Medulla oblongata (tissue), 1 donor: ENCODE measurements at regions not wholly inside any gene's neighbourhood (a gene's known extent, or its start where the extent isn't known, plus 50 kb on each side); places are given as distances from the start of the nearest gene placed in this dataset.

Source experiments
- DNase-seq: peaks from one replicate; pipeline ENCODE4 v3.0.0-alpha.2; 2015; ENCODE audit errors: extremely low spot score

DNA sequence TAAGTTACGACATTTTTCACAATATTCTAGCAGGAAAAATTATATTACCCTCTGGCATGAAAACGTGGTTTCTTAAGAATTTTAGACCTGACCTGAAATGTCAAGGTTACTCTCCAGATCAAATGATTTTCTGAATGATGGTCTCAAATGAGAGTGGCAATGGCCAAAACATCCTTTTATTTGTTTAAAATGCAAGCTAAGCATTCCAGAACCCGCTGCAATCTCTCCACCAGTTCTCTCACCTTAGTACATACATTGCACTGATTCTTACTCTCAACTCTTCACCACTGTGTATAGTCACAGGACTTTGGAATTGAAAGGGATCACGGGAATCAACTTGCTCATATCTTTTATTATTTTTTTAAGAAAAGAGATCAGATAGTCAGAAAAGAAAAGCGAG lies 391.6 kb upstream of the LRATD1 start:
- DNase-seq: no peak

DNA sequence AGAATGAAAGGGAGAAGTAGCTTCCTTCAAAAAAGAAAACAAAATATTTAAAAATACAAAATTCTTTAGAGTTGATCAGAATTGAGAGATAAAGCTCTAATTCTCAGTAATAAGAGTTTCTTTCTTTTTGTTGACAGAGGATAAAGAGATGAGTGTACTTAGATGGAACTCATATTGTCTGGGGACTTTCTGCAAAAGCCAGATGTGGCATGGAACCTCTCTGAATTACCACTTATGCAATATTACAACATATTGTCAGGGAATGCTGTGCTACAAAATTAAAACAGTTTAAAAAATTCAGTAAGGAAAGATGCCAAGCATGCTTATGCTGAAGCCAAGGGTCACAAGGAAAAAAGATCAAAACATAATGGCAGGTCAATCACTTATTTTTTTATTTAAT lies 386.6 kb upstream of the LRATD1 start:
- DNase-seq: no peak

- no peak for DNase-seq
Observed at GRCh38 chr2:14255135-14255820, 377.2 kb upstream of the LRATD1 start.

DNA sequence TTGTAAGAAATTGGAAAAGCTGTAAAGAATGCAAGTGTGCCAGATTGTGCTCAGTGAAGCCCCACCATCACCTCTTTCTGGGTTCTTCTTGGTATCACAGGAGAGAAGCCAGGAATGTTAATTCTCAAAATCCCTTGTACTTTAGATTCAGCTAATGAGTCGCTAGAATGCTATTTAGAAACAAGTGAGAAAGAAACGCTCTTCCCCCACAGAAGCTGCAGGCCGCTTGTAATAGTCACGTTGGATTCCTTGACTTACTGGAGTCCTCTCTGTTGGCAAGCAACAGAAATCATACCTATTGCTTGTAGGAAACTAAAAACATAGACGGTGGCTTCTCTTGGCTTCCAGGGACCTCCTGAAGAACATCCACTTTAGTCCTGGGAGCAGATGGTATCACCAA lies 375.6 kb upstream of the LRATD1 start:
- DNase-seq: no peak

DNA sequence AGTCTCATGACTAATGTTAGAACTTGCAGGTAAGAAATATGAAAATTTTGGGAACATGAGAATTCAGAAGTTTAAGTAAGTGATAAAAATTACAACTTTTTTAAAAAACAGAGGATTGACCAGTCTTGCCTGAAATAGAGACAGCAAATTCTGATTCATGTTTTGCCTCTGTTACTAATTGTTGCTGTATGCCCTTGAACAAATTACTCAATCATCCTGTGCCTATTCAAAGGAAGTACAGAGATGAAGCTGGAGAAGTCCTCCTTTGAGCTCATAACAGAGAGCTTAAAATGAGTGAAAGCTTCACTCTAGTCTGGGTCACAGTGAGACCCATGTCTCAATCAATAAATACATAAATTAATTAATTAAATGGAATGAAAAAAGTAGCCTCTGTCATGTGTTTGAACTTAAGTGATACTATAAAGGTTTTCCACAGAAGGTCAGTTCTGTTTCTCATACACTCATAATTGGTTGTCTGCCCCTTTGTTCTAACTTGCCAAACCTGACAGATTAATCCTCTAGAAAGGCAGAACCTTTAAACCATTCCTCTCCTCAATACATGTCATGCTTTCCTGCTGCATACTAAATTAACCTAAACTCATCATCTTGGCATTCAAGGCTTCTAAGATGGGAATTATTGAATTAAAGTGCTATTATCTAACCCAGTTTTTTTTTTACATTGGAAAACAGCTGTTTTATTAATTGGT lies 374.6 kb upstream of the LRATD1 start:
- DNase-seq: no peak

GRCh38 chr2:14261771-14262170 lies 370.7 kb upstream of the LRATD1 start:
- DNase-seq: no peak

DNA sequence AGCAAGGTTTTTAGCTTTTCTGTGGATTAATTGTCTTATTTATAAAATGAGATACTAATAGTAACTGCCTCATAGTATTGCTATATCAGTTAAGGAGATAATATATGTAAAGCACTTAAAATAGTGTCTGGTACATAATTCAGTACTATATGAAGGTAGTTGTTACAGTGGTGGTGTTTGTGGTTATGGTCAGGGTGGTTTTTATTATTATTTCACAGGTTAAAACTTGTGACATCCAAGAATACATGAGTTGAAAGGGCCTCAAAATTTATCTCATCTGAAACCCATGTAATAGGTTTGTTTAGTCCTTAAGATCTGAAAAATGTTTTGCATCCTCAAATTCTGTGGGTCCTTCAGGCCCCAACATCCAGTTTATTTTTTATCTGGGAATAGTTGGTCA lies 369.5 kb upstream of the LRATD1 start:
- DNase-seq: no peak

DNA sequence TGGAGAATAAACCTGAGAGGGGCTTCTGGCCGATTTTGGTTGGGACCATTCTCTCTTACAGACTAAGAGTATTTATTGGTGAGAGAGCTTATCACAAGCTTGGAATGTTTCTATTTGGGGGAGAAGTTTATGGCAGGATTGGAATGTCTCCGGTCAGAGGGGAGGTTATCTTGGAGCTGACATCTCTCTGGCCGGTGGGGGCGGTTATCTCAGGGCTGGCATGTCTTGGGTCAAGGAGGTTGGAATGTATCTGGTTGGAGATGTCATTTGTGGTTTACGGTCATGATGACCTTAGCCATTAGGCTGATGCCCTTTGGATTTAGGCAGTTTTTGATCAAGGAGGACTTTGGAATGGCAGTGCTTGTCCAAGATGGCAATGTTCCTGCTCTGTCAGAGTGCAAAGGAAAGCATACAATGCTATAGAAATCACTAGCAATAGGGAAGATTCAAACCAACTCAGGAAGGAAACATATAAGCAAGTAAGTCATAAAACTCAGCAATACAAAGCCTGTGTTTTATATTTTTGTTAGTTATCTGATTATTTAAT lies 362.4 kb upstream of the LRATD1 start:
- no peak for DNase-seq

DNA sequence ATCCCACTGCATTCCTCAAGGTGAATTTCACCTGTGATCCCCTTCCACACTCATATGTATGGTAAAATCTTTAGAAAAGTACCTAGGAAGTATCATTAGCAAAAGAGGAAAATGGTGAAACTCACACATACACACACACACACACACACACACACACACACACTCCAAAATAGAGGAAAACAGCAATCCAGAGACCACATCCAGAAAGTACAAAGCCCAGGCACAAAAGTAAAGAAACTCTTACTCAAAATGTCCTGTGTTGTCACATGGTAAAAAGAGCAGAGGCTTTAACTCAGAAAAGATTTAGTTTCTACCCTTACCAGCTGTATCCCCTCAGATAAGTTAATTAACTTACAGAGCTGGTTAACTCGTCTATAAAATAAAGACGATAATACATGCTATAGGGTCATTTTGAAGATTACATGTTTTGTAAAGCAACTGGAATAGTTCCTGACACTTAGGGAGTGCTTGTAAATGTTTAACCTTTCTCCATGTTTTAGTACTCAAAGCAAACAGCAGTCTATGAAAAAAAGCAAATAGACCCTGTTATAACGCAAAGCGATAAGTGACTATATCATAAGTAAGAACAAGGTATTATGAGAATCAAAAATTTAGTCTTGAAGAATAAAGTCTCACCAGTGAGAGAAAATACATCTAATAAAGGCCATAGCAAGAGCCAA lies 360.0 kb upstream of the LRATD1 start:
- no peak for DNase-seq

DNA sequence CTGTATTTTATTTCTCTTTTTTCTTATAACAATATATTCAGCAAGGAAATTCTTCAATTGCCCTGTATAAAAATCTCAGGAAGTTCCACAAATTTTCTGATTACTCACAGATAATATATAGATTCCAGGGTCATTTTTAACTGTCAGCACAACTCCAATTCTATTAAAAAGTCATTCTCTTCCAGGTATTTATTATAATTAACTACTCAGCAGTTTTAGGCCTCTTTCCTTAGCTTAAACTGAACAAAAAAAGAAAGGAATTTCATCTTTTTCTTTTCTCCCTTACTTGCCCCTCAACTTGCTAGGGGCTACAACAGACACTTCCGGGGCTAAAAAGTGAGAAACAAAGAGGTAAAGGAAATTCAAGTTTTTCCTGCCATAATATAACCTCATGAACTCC lies 358.9 kb upstream of the LRATD1 start:
- DNase-seq: no peak

GRCh38 chr2:14284244-14284643 lies 348.3 kb upstream of the LRATD1 start:
- no peak for DNase-seq

GRCh38 chr2:14285812-14286211 lies 346.7 kb upstream of the LRATD1 start:
- no peak for DNase-seq

GRCh38 chr2:14288016-14288415 lies 344.5 kb upstream of the LRATD1 start:
- no peak for DNase-seq

GRCh38 chr2:14292964-14293363 lies 339.6 kb upstream of the LRATD1 start:
- DNase-seq: no peak

DNA sequence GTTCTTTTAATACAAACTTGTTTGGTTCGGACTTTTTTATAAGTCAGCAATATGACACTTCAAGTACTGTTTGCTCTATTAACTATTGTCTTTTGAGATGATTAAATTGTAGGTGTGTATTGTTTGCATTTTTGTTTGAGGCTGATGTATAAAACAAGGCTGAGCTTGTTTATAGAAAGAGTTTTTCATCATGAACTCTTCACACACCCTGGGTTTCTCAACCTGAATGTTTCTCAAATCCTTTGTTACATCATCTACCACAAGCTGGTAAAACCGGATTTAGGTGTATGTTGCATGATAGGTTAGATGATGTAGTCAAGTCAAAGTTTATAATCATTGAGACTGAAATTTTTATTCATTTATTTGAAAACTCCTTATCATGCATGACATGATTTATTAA lies 335.2 kb upstream of the LRATD1 start:
- DNase-seq: no peak

- DNase-seq: no peak
Observed at GRCh38 chr2:14297906-14298305, 334.6 kb upstream of the LRATD1 start.

GRCh38 chr2:14301331-14301730 lies 331.2 kb upstream of the LRATD1 start:
- DNase-seq: no peak

DNA sequence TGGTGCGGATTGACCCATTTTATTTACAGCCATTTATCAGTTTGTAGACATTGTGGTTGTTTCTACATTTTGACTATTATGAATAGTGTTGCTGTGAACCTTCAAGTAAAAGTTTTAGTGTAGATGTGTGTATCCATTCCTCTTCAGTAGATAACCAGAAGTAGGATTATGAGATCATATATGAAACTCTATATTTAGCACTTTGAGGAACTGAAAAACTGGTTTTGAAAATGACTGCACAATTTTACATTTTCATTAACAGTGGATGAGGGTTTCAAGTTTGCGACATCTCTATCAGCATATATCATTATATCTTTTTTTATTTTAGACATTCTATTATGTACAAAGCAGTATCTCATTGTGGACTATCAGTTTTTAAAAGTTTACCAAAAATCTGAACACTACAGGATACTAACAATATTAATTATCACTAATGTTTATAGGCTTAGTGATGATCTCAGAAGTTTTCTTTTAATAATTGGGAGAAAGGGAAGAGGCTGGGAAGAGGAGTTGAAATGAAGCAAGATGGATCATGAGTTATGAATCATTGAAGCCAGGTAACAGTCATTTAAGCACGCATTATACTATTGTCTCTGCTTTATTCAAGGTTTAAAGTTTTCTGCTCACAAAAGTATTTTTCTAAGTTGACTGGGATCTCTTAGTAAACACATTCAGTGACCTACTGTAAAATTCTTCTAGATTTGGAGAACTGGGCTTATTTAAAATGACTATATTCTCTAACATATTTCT lies 329.0 kb upstream of the LRATD1 start:
- DNase-seq: no peak

- no peak for DNase-seq
Observed at GRCh38 chr2:14304326-14304725, 328.2 kb upstream of the LRATD1 start.

DNA sequence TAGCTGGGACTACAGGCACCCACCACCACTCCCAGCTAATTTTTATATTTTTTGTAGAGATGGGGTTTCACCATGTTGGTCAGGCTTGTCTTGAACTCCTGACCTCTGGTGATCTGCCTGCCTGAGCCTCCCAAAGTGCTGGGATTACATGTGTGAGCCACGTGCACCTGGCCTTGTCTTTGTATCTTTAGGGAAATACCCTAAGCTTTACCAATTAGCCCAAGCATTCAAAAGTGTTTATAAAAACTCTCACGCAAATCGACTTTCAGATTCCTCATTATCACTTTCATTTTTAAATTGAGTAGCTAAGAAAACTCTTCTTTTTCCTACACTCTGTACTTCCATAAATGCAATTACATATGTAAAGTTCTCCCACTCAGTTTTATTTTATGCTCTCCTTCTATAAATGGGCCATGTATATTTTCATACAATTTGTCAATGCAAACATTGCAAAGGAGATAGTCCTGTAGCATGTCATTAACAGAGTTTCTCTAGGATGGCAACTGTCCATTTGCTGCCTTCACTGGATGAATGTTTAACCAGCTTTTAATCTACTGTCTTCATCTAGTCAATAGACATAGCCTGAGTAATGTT lies 326.2 kb upstream of the LRATD1 start:
- DNase-seq: no peak

- DNase-seq: no peak
Observed at GRCh38 chr2:14313341-14313740, 319.2 kb upstream of the LRATD1 start.

DNA sequence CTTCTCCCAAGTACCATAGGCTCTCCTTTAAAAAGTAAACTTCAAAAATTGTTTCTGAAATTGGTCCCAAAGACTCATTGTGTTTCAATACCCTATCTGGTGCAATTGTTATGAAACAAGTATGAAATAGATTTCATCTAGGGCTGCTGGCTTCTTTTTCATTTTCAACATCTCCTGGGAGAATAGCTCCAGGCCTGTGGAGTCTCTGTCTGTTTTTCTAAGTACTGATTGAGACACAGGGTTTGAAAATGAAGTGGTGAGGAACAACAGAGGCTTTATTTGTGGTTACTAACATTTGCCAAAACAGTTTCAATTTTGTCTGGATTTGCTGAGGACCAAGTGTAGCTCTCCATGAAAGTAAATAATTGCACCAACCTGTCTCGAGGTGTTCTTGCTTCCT lies 315.9 kb upstream of the LRATD1 start:
- no peak for DNase-seq
